ENCODE measurements at regions not wholly inside any gene's neighbourhood (a gene's known extent, or its start where the extent isn't known, plus 50 kb on each side); places are given as distances from the start of the nearest gene placed in this dataset.

DNA sequence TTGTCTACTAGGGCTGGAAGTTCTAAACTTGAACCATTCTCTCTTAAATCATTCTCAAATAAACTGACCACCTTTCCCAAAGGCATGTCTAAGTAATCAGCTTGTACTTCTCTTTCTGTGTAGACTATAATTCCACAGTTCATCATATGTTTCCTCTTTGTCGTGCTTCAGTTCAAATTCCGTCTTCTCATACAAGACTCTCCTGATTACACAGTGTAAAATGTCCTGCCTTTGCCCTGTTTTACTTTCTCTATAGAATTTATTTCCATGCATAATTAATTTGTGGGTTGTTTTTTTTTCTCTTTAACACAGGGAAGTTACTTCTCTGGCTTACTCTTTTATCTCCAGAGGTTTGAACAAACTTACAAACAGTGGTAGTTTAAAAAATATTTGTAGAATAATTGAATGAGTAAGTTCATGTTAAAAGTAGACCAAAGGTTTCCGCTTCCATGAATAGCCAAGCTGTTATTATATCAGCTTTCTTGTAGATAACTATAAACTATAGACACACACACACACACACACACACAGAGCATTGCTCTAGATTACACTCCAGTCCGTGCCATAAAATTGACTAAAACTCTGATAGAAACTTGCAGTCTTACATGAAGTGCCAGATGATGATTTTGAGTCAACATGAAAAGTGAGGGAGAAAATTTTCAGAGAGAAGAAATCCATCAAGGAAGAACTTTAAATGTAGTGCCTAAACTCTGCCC is 119.0 kb downstream of the SUCNR1 start:
- no peak for DNase-seq

DNA sequence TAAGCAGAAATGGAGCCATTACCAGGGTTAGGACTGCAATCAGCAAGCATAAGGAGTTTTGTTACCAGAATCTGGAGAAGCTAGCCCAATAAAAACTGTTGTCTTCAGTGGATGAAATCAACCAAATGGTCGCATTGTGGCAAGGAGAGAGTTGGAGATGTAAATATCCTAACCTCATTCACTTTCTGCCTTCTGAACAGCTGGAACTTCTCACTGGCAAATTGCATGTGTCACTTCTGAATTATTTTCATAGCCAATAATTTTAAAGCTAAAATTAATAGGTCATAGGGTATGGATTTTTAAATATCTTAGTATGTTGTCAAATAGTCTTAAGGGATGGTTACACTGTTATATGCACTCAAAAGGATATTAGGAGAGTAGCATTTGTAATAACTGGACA is 121.6 kb downstream of the SUCNR1 start:
- DNase-seq = no peak

DNA sequence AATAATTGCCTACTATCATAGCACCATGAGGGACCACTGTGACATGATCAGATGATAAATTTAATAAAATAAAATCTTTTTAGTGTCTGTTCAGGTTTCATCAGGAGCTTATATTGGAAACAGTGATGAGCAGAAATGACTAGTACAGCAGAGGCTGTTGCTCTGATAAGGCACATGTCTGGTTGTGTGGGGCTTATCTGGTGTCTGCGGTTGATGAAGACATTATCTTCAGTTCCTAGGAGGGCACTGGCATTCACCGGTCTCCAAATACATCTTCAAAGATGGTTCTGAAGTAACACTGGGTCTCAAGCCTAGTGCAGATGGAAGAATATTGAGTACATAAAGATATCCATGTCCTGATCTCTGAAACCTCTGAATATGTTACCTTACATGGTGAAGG is 125.3 kb downstream of the SUCNR1 start:
- no peak for DNase-seq

DNA sequence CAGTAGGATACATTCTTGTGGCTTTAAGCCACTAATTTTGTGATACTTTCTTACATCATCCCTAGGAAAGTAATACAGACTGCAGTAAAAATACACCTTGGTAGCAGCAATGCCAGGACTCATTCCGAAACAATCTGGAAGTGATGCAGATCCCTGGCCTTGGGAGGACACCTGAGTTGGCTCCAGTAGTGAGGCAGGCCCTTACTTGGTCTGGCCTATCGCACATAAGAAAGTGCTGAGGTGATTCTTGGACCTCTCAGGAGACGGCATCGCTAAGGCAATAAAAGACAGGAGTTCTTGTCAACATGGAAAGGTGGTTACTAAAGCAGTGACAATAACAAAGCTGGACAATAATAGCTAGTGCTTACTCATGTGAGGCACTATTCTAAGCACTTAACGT is 126.5 kb downstream of the SUCNR1 start:
- DNase-seq = no peak

DNA sequence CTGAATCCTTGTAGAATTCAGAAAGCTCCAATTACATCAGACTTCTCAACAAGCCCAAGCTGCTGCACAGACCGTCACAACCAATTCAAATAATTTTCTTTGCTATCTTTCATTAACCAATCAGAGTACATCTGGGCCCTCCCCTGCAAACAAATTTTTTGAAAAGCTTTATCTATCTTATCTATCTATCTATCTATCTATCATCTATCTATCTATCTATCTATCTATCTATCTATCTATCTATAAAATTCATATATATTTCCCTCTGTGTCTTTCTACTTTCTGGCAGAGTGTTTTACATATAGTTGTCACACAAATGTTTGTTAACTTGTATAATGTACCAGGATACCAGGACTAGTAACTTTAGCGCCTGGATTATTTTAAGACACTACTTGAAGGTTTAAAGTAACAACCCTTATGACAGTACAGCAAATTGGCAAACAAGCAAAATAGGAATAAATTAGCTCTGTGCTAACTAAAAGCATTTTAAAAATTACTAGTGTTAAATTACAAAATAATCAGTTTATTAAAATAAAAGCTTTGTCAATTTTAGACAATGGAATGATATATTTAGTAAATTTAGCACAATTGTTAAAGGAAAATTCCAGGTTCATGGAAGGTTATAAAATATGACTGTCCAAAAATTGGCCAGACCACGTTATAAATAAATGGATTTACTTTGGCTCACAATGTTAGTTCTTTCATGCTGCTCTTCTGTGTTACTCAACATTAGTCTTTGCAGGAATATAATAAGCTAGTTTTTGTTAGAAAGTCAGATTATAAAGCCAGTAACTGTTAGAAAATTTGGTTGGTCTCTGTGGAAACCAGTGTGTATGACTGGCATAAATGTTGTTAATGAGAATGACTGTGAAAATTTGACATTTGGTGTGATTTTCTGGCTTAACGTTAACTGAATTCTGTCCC is 138.6 kb downstream of the SUCNR1 start:
- DNase-seq = no peak

DNA sequence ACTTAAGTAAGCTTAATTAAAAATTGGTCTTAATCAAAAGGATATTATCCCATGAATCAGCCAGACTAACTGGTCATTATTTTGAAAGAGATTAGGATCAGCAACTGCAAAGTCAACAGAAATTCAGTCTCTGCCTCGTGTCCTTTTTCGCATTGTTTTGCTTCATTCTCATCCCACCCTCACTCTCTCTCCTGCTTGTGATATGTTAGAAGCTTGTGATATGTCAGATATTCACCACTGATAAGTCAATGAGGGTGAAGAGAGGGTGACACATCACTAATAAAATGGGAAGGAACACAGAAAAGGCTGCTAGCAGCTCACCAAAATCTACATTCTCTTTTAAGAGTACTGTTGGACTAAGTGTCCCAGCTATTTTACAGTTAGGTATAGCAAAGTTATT is 146.1 kb downstream of the SUCNR1 start:
- DNase-seq = no peak

DNA sequence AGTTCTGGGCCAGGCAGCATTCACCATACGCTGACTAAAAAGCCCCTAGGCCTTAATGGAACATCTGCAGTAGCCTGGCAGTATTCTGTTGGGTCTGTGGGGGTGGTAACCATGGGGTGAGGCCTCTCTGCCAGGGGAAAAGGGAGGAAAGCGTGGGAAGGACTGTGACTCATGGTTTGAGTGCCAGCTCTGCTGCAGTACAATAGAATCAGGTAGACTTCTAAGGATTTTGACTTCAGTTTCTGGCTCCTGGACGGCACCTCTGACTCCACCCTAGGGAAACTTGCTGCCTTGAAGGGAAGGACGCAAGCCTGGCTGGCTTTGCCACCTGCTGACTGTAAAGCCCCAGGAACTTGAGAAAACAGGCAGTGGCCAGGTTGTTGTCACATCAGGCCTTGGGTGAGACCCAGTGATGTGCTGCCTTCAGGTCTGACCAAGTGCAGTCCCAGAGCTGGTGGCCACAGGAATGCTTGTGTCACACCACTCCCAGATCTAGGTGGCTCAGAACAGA is 148.6 kb downstream of the SUCNR1 start:
- no peak for DNase-seq

DNA sequence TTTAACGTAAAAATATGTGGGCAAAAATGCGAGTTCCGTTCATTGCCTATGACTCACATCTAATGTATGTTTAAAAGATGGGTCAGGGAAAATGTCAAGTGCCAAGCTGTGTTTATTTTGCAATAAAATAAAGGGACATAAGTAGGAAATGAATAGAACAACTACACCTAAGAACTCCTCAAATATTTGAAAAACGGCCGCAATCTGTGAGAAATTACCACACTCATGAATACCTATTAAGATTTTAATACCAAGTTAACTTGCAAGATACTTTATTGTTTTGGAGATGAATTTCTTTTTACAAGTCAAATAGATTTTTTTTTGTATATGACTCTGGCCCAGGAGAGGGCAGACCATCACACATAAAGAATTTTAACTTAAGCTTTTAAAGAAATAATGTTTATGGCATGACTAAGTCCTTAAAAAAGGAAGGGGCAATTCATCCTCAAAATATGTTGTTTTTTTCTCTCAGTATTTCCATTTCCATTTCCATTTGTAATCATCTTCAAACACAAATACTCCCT is 152.7 kb downstream of the SUCNR1 start:
- DNase-seq = no peak

DNA sequence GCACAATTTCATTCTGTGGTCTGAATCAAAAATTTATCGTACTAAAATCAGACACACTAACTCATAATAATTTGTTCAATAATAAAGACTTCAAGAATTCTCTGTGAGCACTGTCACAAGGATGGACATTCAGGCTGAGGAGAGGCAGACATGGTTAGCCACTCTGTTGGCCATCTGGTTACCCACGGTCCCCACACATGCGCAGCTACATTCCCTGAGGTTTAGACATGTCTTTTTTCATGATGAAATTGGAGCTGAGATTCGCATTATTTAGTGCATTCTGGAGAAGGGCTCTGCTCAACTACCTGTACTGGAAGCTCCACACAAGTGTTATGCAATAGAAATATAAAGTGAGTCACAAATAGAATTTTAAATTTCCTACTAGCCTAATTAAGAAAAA is 156.9 kb downstream of the SUCNR1 start:
- no peak for DNase-seq

DNA sequence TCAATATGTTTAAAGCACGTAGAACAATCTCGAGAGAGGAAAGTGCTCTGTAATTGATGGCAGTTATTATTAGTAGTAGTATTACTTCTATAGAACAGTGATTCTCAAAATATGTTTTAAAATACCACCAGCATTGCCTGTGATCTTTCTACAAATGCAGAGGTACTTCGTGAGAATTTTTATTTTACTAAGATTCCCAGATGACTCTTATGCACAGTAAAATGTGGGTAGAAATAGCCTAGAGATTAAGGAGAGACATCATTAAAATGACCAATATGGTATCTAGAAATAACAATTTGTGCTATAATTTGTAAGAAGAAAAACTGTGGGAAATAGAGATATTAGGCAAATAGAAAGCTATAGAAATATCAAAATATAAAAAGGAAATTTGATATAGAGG is 157.9 kb downstream of the SUCNR1 start:
- DNase-seq = no peak

DNA sequence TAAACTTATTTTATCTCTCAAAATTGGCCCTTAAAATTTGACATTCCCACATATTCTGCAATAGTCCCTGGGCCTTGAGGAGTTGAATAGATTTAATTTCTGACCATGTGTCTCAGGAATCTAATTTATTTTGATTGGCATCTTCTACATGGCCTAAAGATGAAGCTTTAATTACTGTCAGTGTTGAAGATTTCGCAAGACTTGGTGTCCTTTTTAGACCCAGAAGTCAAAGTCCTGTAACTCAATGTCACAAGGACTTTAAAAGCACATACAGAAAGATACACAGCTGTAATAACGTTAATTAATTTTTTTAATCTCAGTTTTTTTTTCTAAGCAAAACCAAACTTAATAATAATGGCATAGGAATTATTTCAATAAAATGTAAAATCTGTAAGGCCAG is 163.9 kb downstream of the SUCNR1 start:
- DNase-seq = no peak

DNA sequence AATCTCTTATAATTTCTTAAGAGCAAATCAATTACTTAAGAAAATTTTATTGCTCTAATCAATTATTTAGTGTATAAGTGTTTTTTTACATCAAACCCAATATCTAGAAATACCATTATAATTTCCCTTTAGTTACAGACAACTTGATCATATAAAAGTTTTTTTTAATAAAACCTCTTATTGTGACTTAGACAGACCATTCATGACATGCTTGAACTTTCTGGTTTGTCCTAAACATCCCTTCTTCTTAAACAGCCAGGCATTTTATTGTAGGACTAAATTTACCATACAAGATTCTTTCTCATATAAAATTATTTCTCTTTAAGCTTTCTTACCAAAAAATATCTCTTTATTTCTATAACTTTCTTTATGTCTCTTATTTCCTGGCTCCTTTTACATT is 164.5 kb downstream of the SUCNR1 start:
- DNase-seq = no peak

DNA sequence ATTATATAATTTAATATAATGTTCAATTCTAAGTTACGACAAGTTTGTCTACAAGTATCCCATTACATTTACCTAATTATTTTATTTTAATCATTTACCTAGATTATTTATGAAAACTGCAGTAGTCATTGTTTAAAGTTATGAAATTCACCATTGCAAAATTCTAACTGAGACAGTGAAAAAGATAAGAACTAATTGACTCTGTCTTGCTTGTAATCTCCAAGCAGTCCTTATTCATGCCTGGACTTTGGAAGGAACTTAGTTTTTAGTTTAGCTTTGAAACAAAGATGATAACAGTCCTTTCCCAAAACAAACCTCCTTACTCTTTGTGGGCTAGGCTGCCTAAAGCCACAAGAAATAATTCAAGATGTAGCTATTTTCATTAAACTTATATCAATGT is 165.0 kb downstream of the SUCNR1 start:
- DNase-seq = no peak

DNA sequence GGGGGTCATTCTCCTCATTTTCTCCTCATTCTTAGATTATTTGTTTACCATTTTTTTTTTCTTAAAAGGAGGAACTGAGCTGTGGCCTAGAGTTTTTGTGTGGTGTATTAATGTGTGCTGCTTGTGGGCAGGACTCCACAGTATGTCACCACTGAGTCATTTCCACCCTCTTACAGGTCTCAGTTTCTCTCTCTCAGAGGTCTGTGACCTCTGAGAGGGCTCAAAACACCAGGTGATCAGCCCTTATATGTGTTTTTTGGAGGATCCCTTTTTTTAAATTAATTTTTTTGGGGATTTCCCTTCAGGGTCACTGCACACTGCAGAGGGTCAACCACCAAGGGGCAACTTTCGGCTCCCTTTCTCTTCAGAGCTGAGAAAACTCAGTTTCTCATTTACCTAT is 166.4 kb downstream of the SUCNR1 start:
- DNase-seq = no peak

DNA sequence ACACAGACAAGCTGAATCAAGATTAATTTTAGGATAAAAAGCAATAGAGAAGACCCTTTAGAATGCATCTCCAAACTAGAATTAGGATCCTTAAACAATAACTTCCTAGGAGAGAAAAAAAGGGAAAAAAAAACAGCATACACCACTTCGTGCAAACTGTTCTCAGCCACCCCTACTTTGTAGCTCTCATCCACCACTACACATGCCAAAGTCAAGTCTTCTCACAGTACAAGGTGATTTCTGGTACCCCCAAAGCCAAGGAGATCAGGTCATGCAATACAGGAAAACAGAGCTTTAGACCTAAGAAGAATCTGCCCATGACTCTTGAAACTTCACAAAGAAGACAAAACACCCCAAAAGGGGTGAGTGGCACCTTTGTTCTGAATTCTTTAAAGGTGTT is 166.9 kb downstream of the SUCNR1 start:
- DNase-seq = no peak

DNA sequence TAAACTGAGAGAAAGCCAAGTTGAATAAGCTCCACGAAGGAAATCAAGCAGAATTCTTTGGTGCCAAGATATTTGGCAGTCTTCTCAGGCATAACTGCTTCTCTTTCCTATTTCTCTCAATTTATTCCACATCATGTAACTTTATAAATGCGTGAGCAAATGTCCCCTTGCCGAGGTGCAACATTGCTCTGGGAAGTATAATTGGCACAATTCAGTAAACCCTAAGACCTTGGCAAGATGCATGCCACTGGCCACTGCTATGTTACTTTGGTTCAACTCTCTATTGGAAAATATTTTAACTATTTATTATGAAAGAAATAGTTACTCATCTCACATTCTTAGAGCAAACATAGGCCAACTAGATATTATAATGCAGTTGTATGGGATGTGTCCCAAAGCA is 170.2 kb downstream of the SUCNR1 start:
- no peak for DNase-seq

DNA sequence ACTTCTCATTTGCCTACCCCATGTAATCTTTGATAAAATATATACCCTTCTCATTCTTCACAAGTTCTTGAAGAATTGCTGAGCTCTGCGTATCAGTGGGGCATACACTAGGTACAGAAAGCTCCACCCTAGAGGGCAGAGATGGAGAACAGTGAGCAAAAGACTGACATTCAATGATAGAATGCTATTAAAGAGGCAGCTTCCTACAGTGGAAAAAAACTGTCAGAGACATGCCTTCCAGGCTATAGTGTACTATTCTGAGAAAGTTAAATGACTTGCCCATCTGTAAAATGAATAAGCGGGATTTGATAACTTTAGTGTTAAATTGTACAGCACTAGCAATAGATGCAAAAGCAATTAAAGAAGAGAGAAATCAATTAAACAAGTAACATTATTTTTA is 172.8 kb downstream of the SUCNR1 start:
- no peak for DNase-seq

DNA sequence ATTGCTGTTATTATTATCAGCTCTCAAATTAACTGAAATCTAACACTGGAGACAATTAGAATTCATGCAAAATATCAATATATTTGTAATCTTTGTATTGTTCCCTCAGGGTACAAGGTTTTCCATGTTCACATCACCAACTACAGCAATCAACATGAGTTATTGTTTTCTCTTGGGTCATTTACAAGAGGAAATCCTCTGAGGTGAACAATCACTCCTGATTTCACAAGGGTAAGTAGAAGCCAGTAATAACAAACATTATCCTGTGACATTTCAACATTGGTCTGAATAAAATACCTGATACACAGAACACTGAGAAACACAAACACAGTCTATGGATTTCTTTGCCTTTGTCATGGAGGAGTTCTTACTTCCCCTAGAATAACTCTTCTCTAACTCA is 174.0 kb downstream of the SUCNR1 start:
- DNase-seq = no peak

DNA sequence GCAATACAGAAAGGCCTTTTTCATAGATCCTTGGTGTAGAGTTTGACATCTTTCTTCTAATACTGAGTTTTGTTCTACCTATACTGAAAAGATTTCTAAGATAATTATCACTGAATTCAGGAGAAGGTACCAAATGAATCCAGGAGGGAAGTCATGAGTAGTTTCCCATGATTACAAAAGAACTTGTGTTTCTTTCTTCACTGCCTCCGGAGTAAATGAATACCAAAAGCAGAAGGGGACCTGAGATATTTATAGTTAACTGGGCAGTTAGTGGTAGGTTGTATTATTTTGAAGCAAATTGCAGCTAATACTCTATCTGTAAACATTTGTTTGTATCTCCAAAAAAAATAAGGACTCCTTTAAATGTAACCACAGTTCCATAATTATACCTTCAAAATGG is 175.4 kb downstream of the SUCNR1 start:
- DNase-seq = no peak

DNA sequence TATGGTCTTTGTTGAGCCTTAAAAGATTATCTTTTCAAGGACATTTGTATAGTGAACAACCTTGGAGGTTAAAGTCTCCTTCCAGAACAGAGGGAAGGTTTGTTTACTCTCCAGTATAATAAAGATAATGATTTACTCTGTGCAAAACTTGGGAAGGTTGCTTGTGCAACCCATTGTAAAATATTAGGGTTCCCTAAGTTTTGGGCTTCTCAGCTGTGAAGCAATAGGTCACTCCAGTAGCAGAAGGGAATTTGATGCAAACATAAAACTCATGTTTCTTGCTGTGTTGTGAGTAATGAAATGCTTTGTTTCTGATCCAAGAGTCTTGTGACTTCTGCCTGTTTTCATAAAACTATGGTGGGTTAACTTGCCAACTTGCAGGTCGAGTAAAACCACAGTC is 177.5 kb downstream of the SUCNR1 start:
- no peak for DNase-seq

DNA sequence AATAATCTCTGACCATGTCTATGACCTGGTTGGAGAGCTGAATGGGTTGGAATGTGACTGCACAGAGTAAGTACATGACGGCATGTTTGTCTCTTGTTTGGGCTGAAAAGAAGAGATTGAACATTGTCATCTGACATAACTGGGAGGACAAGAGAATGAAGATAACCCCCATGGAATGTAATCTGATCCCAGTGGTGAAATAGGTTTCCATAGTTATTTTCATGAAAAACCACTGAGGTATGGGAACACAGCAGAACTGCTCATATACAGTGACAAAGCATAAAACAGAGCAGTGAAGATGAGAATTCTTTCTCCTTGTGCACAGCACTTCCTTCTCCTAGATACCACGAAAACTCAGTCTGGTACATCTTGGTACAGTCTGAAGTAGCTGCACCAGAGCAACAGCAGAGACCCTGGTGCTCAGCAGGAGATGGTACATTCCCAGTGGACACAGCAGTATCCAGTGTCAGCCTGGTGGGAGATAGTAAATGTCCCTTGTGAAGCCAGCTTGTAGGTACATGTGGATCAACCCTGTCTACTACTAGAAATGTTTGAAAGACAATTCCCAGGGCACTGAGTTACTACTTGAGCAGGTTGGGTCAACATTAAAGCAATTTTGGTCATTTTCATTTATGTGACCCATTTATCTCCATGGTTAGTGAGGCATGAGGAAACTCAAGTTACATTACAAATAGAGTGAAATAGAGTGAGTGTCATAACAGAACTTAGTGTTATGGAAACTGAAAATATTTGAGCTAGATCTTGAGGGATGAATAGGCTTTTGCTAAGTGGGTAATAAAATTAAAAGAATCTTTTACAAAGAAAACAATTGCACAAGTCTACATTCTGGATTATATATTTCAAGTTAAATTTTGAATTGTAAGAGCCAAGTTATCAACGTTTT is 178.3 kb downstream of the SUCNR1 start:
- DNase-seq = no peak

DNA sequence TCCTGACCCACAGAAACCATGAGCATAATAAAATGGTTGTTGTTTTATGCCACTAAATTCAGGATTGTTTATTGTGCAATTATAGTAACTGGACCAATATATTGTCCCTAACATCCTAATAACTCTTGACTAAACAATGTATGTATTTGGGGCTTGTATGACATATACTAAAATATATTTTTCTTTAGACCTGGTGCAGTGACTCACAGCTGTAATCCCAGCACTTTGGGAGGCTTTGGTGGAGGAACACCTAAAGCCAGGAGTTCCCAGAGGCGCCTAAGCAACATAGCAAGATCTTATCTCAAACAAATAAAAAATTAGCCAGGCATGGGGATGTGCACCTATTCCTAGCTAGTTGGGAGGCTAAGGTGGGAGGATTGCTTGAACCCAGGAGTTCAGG is 180.4 kb downstream of the SUCNR1 start:
- DNase-seq = no peak

DNA sequence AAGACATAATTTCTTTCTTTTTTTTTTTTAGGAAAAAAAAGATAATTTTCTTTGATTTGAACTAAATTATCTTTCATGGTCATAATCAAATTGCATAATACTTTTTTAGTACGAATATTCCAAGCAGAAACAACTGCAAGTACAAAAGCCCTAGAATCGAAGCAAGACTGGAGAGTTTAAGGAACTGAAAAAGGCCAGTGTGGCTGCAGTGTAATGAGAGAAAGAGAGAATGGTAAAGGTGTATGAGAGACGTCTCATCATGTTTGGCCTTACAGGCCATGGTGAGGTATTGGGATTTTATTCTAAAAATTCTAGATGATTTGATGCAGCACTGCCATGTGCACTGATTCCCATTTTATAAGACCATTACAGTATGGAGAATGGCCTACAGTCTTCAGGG is 180.9 kb downstream of the SUCNR1 start:
- DNase-seq = no peak

Measured in DMS79 treated with DMSO at 0.1 percent for 48 hours (cell line).